Transverse colon (tissue), 3 donors: ENCODE measurements at regions not wholly inside any gene's neighbourhood (a gene's known extent, or its start where the extent isn't known, plus 50 kb on each side); places are given as distances from the start of the nearest gene placed in this dataset.

Source experiments
- POLR2A ChIP-seq: fragments of 450-650 bp; IDR thresholded peaks from one replicate; pipeline ENCODE4 v1.6.1; 2016; ENCODE audit warnings: antibody characterized with exemption, mild to moderate bottlenecking, moderate library complexity
- TF ChIP-seq, protein P1 (sequence below), 5 experiments: fragments of 200-600 bp in 3 of 5; fragments of 450-650 bp in 2 of 5; sonication (generic) in 3 of 5; IDR thresholded peaks; 1 replicate in 2 of 5; 2 replicates in 3 of 5; pipeline ENCODE4 v1.5.1; 2016 to 2017; ENCODE audit warnings: antibody characterized with exemption in 5 of 5, inconsistent platforms in 3 of 5, mild to moderate bottlenecking in 2 of 5, moderate library complexity in 1 of 5

DNA sequence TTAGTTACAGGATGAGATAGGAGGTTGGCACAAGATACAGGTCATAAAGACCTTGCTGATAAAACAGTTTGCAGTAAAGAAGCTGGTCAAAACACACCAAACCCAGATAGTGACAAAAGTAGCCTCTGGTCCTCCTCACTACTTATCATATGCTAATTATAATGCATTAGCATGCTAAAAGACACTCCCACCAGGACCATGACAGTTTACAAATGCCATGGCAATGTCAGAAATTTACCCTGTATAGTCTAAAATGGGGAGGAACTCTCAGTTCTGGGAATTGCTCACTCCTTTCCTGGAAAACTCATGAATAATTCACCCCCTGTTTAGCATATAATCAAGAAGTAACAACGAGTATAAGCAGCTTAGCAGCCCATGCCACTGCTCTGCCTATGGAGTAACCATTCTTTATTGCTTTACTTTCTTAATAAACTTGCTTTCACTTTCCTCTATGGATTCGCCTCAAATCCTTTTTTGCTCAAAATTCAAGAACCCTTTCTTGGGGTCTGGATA is 1254.4 kb downstream of the PCDH7 start:
- TF ChIP-seq POLR2A, result no peak
- TF ChIP-seq, protein P1, sequence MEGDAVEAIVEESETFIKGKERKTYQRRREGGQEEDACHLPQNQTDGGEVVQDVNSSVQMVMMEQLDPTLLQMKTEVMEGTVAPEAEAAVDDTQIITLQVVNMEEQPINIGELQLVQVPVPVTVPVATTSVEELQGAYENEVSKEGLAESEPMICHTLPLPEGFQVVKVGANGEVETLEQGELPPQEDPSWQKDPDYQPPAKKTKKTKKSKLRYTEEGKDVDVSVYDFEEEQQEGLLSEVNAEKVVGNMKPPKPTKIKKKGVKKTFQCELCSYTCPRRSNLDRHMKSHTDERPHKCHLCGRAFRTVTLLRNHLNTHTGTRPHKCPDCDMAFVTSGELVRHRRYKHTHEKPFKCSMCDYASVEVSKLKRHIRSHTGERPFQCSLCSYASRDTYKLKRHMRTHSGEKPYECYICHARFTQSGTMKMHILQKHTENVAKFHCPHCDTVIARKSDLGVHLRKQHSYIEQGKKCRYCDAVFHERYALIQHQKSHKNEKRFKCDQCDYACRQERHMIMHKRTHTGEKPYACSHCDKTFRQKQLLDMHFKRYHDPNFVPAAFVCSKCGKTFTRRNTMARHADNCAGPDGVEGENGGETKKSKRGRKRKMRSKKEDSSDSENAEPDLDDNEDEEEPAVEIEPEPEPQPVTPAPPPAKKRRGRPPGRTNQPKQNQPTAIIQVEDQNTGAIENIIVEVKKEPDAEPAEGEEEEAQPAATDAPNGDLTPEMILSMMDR (IDR thresholded peaks at IDR 0.05), result no peak
